ENCODE measurements at regions not wholly inside any gene's neighbourhood (a gene's known extent, or its start where the extent isn't known, plus 50 kb on each side); places are given as distances from the start of the nearest gene placed in this dataset.

- no peak for ATAC-seq (ENCODE audit: low read depth)
Observed at GRCh38 chr4:64846417-64846816, 437.2 kb upstream of the TECRL start.

More at GRCh38 chr4:64846417-64846816, 437.2 kb upstream of the TECRL start:
- no peak overlapping the region for H4K5ac ChIP-seq (ENCODE audit: low read depth, low read length)
- H3K27me3 ChIP-seq (ENCODE audit: control insufficient read depth, insufficient read depth, low read length), result no peaks in the 10 kb centered on the region
- no peak overlapping the region for H2BK120ac ChIP-seq (ENCODE audit: low read depth, low read length)
- H3K36me3 ChIP-seq (ENCODE audit: control insufficient read depth, insufficient read depth, low read length), result no peaks in the 10 kb centered on the region
- H3K4ac ChIP-seq (ENCODE audit: low read depth, low read length), result no peak overlapping the region
- H2AK5ac ChIP-seq (ENCODE audit: low read depth, low read length), result no peak overlapping the region
- no peak overlapping the region for H3K4me2 ChIP-seq (ENCODE audit: low read depth, low read length)
- H3K4me3 ChIP-seq (ENCODE audit: insufficient read depth, low read depth, low read length), result no peak overlapping the region
- no peak overlapping the region for H3K27ac ChIP-seq (ENCODE audit: insufficient read depth, low read length)
- H3K18ac ChIP-seq (ENCODE audit: low read depth, low read length), result no peak overlapping the region
- no peak overlapping the region for H4K91ac ChIP-seq (ENCODE audit: insufficient read depth, low read depth, low read length)
- no peak overlapping the region for H3K56ac ChIP-seq (ENCODE audit: extremely low read depth, insufficient read depth, low read length)
- no peaks in the 10 kb centered on the region for H4K20me1 ChIP-seq (ENCODE audit: insufficient read depth, low read length)
- BruUV-seq (replicated peaks), result no TSS peak
- DNase-seq, result no peak
- H3K9ac ChIP-seq (ENCODE audit: low read depth, low read length), result no peak overlapping the region
- no peak overlapping the region for H2AK9ac ChIP-seq (replicated peaks; ENCODE audit: low read depth, low read length, poor library complexity)
- H3K4me1 ChIP-seq (ENCODE audit: control insufficient read depth, insufficient read depth, low read length), result no peaks in the 10 kb centered on the region
- TF ChIP-seq RCOR1 (IDR thresholded peaks at IDR 0.05; ENCODE audit: insufficient replicate concordance, low read length) (no peak), CEBPB (IDR thresholded peaks at IDR 0.05; ENCODE audit: low read depth, low read length) (no peak), RAD21 (IDR thresholded peaks at IDR 0.05; ENCODE audit: low read length) (no peak), MXI1 (IDR thresholded peaks at IDR 0.05; ENCODE audit: borderline replicate concordance, low read depth, low read length) (no peak), CTCF (conservative IDR thresholded peaks at IDR 0.05; ENCODE audit: low read depth, low read length) (no peak), RFX5 (IDR thresholded peaks at IDR 0.05; ENCODE audit: low read depth, low read length) (no peak), FOS (IDR thresholded peaks at IDR 0.05; ENCODE audit: low read depth, low read length) (no peak)
- H3K9me3 ChIP-seq (ENCODE audit: control insufficient read depth, insufficient read depth, low read length), result 0 out of 2 replicates have a peak, but pooled peaks cover 2% of the 10 kb centered on the region
- H3K23ac ChIP-seq (ENCODE audit: low read depth, low read length), result no peak overlapping the region
- H4K8ac ChIP-seq (ENCODE audit: low read depth in 2 of 2, low read length in 2 of 2), result no peak overlapping the region
- no peak overlapping the region for H3K14ac ChIP-seq (replicated peaks; ENCODE audit: low read depth, low read length)
- H2AFZ ChIP-seq (replicated peaks; ENCODE audit: low read length, poor library complexity), result no peak overlapping the region
- H3K79me1 ChIP-seq (ENCODE audit: low read depth in 1 of 2, low read length in 2 of 2), result no peaks in the 10 kb centered on the region
- H3K9me1 ChIP-seq (ENCODE audit: insufficient read depth, low read length), result no peaks in the 10 kb centered on the region
- in situ Hi-C loops (cut with MboI; ENCODE audit: low sequenced_read_pairs), result no loop called here
- H2BK5ac ChIP-seq (ENCODE audit: low read depth, low read length, poor library complexity, severe bottlenecking), result no peak overlapping the region
- H2BK20ac ChIP-seq (ENCODE audit: low read depth, low read length), result no peak overlapping the region
- ChIA-PET POLR2A (ENCODE audit: unreplicated experiment) (no interaction called here), CTCF (no interaction called here)
- dilution Hi-C loops (cut with HindIII; ENCODE audit: low sequenced_read_pairs, unreplicated experiment), result no loop called here
- H2BK15ac ChIP-seq (ENCODE audit: low read depth, low read length), result no peak overlapping the region
- intact Hi-C loops (cut with micrococcal nuclease), result no loop called here

All from IMR-90 (cell line).